ENCODE measurements at regions not wholly inside any gene's neighbourhood (a gene's known extent, or its start where the extent isn't known, plus 50 kb on each side); places are given as distances from the start of the nearest gene placed in this dataset.

DNA sequence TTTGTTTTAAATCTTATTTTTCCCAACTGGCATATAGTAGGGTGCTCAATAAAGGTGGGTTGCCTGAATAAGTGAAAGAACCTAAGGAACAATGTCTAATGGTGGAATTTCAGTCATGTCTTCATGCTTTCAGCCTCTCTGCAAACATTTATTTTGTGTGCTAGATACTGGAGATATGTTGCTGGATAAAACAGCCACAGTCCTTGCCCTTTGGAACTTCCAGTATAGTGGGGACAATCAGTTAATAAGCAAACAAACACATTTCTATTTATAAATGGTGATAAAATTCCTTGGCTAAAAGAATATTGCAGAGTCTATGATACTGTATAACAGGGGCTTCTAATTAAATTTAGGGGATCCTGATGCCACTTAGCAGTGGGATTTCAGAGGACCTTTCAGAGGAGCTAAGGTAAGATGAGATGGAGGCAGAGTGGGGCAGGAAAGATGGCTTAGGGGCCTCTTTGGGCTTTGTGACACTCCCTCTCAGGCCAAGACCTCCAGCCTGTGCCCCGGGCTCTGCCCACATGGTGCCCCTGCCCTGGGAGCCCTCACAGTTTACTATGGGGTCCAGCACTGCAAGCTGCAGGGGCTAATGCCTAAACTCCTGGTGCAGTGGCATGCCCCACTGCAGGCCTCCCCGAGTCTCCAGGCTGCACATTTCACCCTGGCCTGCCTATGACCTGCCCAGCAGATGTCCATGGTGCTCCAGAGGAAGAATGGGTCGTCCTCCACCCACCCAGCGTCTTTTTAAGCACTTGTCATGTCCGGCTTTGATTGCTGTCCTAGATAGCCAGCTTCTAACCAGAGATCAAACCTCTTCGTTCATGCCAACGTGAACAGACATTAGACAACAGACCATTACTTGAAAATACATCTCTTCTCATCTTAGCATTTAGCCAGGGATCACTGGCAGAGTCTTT is 61.6 kb upstream of the PRR23C start:
- ChIA-PET CTCF (interaction anchor here (1.7 kb wide), 1 partner anchor 223 kb away, joined by 5 read pairs; no protein-coding TSS in a partner anchor), POLR2A (no interaction called here)
- Mint-ChIP-seq H3K4me3 (no peak overlapping the region), H3K27ac (no peak overlapping the region), H3K27me3 (ENCODE audit: low read depth) (no peaks in the 10 kb centered on the region; the same call in 1 of the 2 replicates), H3K4me1 (peaks cover 3% of the 10 kb centered on the region; the same call in 1 of the 2 replicates), H3K36me3 (no peaks in the 10 kb centered on the region), H3K9me3 (no peaks in the 10 kb centered on the region)
- DNase-seq (ENCODE audit: low spot score) (no peak), ATAC-seq (no peak)
- no peak for TF ChIP-seq RORB (CRISPR knock-in tag; IDR thresholded peaks at IDR 0.05)
- TF ChIP-seq NR3C1 (CRISPR knock-in tag; conservative IDR thresholded peaks at IDR 0.05; ENCODE audit: low read depth) = no peak
- TF ChIP-seq, protein P1, sequence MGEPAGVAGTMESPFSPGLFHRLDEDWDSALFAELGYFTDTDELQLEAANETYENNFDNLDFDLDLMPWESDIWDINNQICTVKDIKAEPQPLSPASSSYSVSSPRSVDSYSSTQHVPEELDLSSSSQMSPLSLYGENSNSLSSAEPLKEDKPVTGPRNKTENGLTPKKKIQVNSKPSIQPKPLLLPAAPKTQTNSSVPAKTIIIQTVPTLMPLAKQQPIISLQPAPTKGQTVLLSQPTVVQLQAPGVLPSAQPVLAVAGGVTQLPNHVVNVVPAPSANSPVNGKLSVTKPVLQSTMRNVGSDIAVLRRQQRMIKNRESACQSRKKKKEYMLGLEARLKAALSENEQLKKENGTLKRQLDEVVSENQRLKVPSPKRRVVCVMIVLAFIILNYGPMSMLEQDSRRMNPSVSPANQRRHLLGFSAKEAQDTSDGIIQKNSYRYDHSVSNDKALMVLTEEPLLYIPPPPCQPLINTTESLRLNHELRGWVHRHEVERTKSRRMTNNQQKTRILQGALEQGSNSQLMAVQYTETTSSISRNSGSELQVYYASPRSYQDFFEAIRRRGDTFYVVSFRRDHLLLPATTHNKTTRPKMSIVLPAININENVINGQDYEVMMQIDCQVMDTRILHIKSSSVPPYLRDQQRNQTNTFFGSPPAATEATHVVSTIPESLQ (CRISPR knock-in tag; IDR thresholded peaks at IDR 0.05) = no peak
- TF ChIP-seq ZNF232 (CRISPR knock-in tag; IDR thresholded peaks at IDR 0.05) = no peak
- TF ChIP-seq, protein P2, sequence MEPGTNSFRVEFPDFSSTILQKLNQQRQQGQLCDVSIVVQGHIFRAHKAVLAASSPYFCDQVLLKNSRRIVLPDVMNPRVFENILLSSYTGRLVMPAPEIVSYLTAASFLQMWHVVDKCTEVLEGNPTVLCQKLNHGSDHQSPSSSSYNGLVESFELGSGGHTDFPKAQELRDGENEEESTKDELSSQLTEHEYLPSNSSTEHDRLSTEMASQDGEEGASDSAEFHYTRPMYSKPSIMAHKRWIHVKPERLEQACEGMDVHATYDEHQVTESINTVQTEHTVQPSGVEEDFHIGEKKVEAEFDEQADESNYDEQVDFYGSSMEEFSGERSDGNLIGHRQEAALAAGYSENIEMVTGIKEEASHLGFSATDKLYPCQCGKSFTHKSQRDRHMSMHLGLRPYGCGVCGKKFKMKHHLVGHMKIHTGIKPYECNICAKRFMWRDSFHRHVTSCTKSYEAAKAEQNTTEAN (CRISPR knock-in tag; IDR thresholded peaks at IDR 0.05) = no peak
- no peak for TF ChIP-seq CREM (CRISPR knock-in tag; IDR thresholded peaks at IDR 0.05)
- no peak for TF ChIP-seq FOXJ3 (CRISPR knock-in tag; IDR thresholded peaks at IDR 0.05; ENCODE audit: borderline replicate concordance)
- TF ChIP-seq ZNF138 (CRISPR knock-in tag; conservative IDR thresholded peaks at IDR 0.05) = no peak
- TF ChIP-seq, protein P3, sequence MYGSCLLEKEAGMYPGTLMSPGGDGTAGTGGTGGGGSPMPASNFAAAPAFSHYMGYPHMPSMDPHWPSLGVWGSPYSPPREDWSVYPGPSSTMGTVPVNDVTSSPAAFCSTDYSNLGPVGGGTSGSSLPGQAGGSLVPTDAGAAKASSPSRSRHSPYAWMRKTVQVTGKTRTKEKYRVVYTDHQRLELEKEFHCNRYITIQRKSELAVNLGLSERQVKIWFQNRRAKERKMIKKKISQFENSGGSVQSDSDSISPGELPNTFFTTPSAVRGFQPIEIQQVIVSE (CRISPR knock-in tag; IDR thresholded peaks at IDR 0.05; ENCODE audit: borderline replicate concordance) = no peak
- TF ChIP-seq ZBTB21 (CRISPR knock-in tag; IDR thresholded peaks at IDR 0.05; ENCODE audit: borderline replicate concordance) = no peak
- no peak for TF ChIP-seq NR1H2 (CRISPR knock-in tag; IDR thresholded peaks at IDR 0.05)
- no peak for TF ChIP-seq SMAD3 (CRISPR knock-in tag; IDR thresholded peaks at IDR 0.05; ENCODE audit: borderline replicate concordance)
- TF ChIP-seq, protein P4, sequence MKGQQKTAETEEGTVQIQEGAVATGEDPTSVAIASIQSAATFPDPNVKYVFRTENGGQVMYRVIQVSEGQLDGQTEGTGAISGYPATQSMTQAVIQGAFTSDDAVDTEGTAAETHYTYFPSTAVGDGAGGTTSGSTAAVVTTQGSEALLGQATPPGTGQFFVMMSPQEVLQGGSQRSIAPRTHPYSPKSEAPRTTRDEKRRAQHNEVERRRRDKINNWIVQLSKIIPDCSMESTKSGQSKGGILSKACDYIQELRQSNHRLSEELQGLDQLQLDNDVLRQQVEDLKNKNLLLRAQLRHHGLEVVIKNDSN (CRISPR knock-in tag; IDR thresholded peaks at IDR 0.05) = no peak
- no peak for TF ChIP-seq PRRX2 (CRISPR knock-in tag; IDR thresholded peaks at IDR 0.05)
- TF ChIP-seq, protein P5, sequence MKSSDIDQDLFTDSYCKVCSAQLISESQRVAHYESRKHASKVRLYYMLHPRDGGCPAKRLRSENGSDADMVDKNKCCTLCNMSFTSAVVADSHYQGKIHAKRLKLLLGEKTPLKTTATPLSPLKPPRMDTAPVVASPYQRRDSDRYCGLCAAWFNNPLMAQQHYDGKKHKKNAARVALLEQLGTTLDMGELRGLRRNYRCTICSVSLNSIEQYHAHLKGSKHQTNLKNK (CRISPR knock-in tag; IDR thresholded peaks at IDR 0.05) = no peak
- TF ChIP-seq ZNF671 (CRISPR knock-in tag; IDR thresholded peaks at IDR 0.05) = no peak
- TF ChIP-seq, protein P6, sequence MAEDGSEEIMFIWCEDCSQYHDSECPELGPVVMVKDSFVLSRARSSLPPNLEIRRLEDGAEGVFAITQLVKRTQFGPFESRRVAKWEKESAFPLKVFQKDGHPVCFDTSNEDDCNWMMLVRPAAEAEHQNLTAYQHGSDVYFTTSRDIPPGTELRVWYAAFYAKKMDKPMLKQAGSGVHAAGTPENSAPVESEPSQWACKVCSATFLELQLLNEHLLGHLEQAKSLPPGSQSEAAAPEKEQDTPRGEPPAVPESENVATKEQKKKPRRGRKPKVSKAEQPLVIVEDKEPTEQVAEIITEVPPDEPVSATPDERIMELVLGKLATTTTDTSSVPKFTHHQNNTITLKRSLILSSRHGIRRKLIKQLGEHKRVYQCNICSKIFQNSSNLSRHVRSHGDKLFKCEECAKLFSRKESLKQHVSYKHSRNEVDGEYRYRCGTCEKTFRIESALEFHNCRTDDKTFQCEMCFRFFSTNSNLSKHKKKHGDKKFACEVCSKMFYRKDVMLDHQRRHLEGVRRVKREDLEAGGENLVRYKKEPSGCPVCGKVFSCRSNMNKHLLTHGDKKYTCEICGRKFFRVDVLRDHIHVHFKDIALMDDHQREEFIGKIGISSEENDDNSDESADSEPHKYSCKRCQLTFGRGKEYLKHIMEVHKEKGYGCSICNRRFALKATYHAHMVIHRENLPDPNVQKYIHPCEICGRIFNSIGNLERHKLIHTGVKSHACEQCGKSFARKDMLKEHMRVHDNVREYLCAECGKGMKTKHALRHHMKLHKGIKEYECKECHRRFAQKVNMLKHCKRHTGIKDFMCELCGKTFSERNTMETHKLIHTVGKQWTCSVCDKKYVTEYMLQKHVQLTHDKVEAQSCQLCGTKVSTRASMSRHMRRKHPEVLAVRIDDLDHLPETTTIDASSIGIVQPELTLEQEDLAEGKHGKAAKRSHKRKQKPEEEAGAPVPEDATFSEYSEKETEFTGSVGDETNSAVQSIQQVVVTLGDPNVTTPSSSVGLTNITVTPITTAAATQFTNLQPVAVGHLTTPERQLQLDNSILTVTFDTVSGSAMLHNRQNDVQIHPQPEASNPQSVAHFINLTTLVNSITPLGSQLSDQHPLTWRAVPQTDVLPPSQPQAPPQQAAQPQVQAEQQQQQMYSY (CRISPR knock-in tag; IDR thresholded peaks at IDR 0.05) = no peak
- TF ChIP-seq, protein P7, sequence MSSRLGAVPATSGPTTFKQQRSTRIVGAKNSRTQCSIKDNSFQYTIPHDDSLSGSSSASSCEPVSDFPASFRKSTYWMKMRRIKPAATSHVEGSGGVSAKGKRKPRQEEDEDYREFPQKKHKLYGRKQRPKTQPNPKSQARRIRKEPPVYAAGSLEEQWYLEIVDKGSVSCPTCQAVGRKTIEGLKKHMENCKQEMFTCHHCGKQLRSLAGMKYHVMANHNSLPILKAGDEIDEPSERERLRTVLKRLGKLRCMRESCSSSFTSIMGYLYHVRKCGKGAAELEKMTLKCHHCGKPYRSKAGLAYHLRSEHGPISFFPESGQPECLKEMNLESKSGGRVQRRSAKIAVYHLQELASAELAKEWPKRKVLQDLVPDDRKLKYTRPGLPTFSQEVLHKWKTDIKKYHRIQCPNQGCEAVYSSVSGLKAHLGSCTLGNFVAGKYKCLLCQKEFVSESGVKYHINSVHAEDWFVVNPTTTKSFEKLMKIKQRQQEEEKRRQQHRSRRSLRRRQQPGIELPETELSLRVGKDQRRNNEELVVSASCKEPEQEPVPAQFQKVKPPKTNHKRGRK (CRISPR knock-in tag; IDR thresholded peaks at IDR 0.05; ENCODE audit: borderline replicate concordance) = no peak
- no peak for TF ChIP-seq EMX1 (CRISPR knock-in tag; IDR thresholded peaks at IDR 0.05)

Data from WTC11 (cell line).